ENCODE measurements at regions not wholly inside any gene's neighbourhood (a gene's known extent, or its start where the extent isn't known, plus 50 kb on each side); places are given as distances from the start of the nearest gene placed in this dataset.

GRCh38 chr1:30507401-30508174 is 215.8 kb downstream of the MATN1 start:
- no peak overlapping the region for H3K27ac ChIP-seq (replicated peaks in 1 of 4)
- DNase-seq (ENCODE audit: extremely low spot score), result no peak
- H3K36me3 ChIP-seq, result no peaks in the 10 kb centered on the region
- H3K4me1 ChIP-seq, result no peaks in the 10 kb centered on the region
- no peaks in the 10 kb centered on the region for H3K9me3 ChIP-seq
- peaks cover 0 to 18% (median 0%) of the 10 kb centered on the region in 4 donors for H3K27me3 ChIP-seq
- H3K4me3 ChIP-seq, result no peak overlapping the region
- WGBS, result 86% methylated on average over 9 of the region's 11 CpGs
- intact Hi-C loops (cut with DNase I), result no loop called here
- TF ChIP-seq EP300 (IDR thresholded peaks at IDR 0.05) (no peak), POLR2AphosphoS5 (IDR thresholded peaks at IDR 0.05) (no peak), CTCF (IDR thresholded peaks at IDR 0.05) (no peak), POLR2A (IDR thresholded peaks at IDR 0.05; ENCODE audit: low read depth) (no peak)

DNA sequence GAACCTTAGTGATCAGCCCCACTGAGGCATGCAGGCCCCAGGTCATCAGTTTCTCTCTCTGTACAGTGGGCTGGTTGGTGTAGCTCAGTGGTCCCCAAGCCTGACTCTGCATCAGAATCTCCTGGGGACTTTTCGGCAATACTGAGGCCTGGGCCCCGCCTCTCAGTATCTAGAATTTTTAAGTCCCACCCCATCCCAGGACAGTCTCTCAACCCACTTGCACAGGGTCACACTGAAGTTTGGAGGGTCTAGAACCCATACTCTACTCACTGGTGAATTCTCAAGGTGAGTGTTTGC is 216.4 kb downstream of the MATN1 start:
- TF ChIP-seq EP300 (IDR thresholded peaks at IDR 0.05), result no peak
- TF ChIP-seq POLR2A (IDR thresholded peaks at IDR 0.05; ENCODE audit: low read depth), result no peak
- no peak for TF ChIP-seq CTCF (IDR thresholded peaks at IDR 0.05)
- no peak for TF ChIP-seq POLR2AphosphoS5 (IDR thresholded peaks at IDR 0.05)
- Histone ChIP-seq H3K27me3 (peaks cover 0 to 18% (median 0%) of the 10 kb centered on the region in 4 donors), H3K36me3 (no peaks in the 10 kb centered on the region), H3K4me3 (no peak overlapping the region), H3K27ac (replicated peaks in 1 of 4) (no peak overlapping the region), H3K4me1 (no peaks in the 10 kb centered on the region), H3K9me3 (no peaks in the 10 kb centered on the region)
- WGBS, result 100% methylated on average over 2 of the region's 2 CpGs
- intact Hi-C loops (cut with DNase I), result no loop called here
- no peak for DNase-seq (ENCODE audit: extremely low spot score)

DNA sequence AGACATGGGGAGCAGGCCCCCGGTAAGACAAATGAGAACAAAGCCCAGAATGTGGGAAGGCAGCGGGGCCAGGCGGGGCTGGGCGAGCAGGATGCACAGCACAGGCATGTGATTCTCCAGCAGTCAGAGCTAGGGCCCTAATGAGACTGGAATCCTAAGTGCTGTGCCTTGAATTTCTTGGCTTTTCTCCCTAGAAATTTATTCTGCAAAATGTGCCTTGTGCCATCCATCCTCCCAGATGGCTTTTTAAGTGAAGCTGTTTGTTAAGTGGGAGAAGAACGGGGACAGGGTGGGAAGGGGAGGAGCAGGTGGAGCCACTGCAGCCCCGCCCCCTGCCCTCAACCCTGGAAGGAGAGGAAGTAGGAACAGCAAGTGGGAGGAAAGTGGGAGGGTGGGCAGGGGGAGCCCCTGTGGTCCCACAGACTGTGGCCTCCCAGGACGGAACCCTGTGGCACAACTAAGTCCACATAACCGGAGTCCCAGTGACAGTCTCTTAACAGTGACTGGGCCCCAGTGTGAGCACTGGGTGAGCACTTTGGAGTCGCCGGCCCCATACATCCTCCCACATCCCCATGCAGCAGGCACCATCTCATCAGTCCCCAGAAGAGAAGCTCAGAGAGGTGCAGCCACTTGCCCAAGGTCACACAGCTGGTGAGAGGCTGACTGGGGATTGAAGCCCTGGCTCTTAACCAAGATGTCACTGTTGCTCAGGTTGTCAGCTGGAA is 216.9 kb downstream of the MATN1 start:
- TF ChIP-seq CTCF (IDR thresholded peaks at IDR 0.05) (no peak), EP300 (IDR thresholded peaks at IDR 0.05) (no peak), POLR2A (IDR thresholded peaks at IDR 0.05; ENCODE audit: low read depth) (no peak)
- no peak overlapping the region for H3K4me3 ChIP-seq
- WGBS, result 65% methylated on average over 8 of the region's 10 CpGs
- peaks cover 0 to 18% (median 0%) of the 10 kb centered on the region in 4 donors for H3K27me3 ChIP-seq
- H3K4me1 ChIP-seq, result no peaks in the 10 kb centered on the region
- no peak overlapping the region for H3K27ac ChIP-seq (replicated peaks in 1 of 4)
- no peaks in the 10 kb centered on the region for H3K9me3 ChIP-seq
- H3K36me3 ChIP-seq, result no peaks in the 10 kb centered on the region
- intact Hi-C loops (cut with DNase I), result no loop called here
- no peak for DNase-seq (ENCODE audit: extremely low spot score)

GRCh38 chr1:30505853-30506252 is 217.5 kb downstream of the MATN1 start:
- intact Hi-C loops (cut with DNase I), result no loop called here
- DNase-seq (ENCODE audit: extremely low spot score), result no peak
- Histone ChIP-seq H3K27me3 (peaks cover 0 to 18% (median 0%) of the 10 kb centered on the region in 4 donors), H3K9me3 (peaks cover 0 to 4% (median 0%) of the 10 kb centered on the region in 4 donors), H3K36me3 (no peaks in the 10 kb centered on the region), H3K27ac (replicated peaks in 1 of 4) (no peak overlapping the region), H3K4me1 (no peaks in the 10 kb centered on the region), H3K4me3 (no peak overlapping the region)
- 81% methylated on average over 7 of the region's 7 CpGs for WGBS
- TF ChIP-seq POLR2AphosphoS5 (IDR thresholded peaks at IDR 0.05), result no peak
- no peak for TF ChIP-seq POLR2A (IDR thresholded peaks at IDR 0.05; ENCODE audit: low read depth)
- no peak for TF ChIP-seq CTCF (IDR thresholded peaks at IDR 0.05)
- no peak for TF ChIP-seq EP300 (IDR thresholded peaks at IDR 0.05)

All from esophagus muscularis mucosa (tissue), 4 donors.